HEK293T (cell line): ENCODE measurements at regions not wholly inside any gene's neighbourhood (a gene's known extent, or its start where the extent isn't known, plus 50 kb on each side); places are given as distances from the start of the nearest gene placed in this dataset.

Experiments
- CTCF ChIA-PET: fragments of 350-600 bp; formaldehyde crosslinking; extraction: SDS; loops from one replicate; lab custom pipeline; 2021; ENCODE audit warnings: antibody characterized with exemption, inconsistent platforms; lab: Yijun Ruan, JAX
- POLR2A ChIA-PET: fragments of 350-600 bp; formaldehyde crosslinking; extraction: SDS; loops from one replicate; lab custom pipeline; 2020; ENCODE audit warnings: antibody characterized with exemption, inconsistent platforms; lab: Yijun Ruan, JAX
- DNase-seq: peaks from one replicate; pipeline ENCODE4 v3.0.0; 2012; ENCODE audit warnings: mixed read lengths; ENCODE audit errors: extremely low spot score
- ARNT ChIP-seq: fragments of 450-650 bp; IDR thresholded peaks from 2 replicates; pipeline ENCODE4 v1.6.1; 2017; ENCODE audit warnings: mild to moderate bottlenecking
- BHLHE40 ChIP-seq: fragments of 450-650 bp; IDR thresholded peaks from 2 replicates; pipeline ENCODE4 v1.6.1; 2016; ENCODE audit warnings: mild to moderate bottlenecking, moderate library complexity, borderline replicate concordance
- CTBP1 ChIP-seq: fragments of 450-650 bp; IDR thresholded peaks from 2 replicates; pipeline ENCODE4 v1.6.1; 2016; ENCODE audit warnings: borderline replicate concordance
- ELF4 ChIP-seq: fragments of 450-650 bp; IDR thresholded peaks from 2 replicates; pipeline ENCODE4 v1.6.1; 2017; ENCODE audit warnings: antibody characterized with exemption
- FOXA1 ChIP-seq: fragments of 450-650 bp; IDR thresholded peaks from 2 replicates; pipeline ENCODE4 v1.6.1; 2016; ENCODE audit warnings: mild to moderate bottlenecking
- FOXK2 ChIP-seq: fragments of 450-650 bp; IDR thresholded peaks from 2 replicates; pipeline ENCODE4 v1.6.1; 2016; ENCODE audit warnings: mild to moderate bottlenecking
- FOXM1 ChIP-seq: fragments of 450-650 bp; IDR thresholded peaks from 2 replicates; pipeline ENCODE4 v1.6.1; 2017; ENCODE audit warnings: mild to moderate bottlenecking, borderline replicate concordance
- HDGF ChIP-seq: fragments of 450-650 bp; IDR thresholded peaks from 2 replicates; pipeline ENCODE4 v1.6.1; 2017; ENCODE audit warnings: antibody characterized with exemption, borderline replicate concordance
- L3MBTL2 ChIP-seq: fragments of 450-650 bp; conservative IDR thresholded peaks from 2 replicates; pipeline ENCODE4 v1.6.1; 2016; ENCODE audit warnings: mild to moderate bottlenecking
- LEF1 ChIP-seq: fragments of 450-650 bp; IDR thresholded peaks from 2 replicates; pipeline ENCODE4 v1.6.1; 2017; ENCODE audit warnings: mild to moderate bottlenecking, borderline replicate concordance
- NFRKB ChIP-seq: fragments of 450-650 bp; IDR thresholded peaks from 2 replicates; pipeline ENCODE4 v1.6.1; 2016; ENCODE audit warnings: mild to moderate bottlenecking, moderate library complexity
- PKNOX1 ChIP-seq: fragments of 450-650 bp; IDR thresholded peaks from 2 replicates; pipeline ENCODE4 v1.6.1; 2016
- SP1 ChIP-seq: fragments of 450-650 bp; IDR thresholded peaks from 2 replicates; pipeline ENCODE4 v1.6.1; 2017
- SUZ12 ChIP-seq: fragments of 450-650 bp; IDR thresholded peaks from 2 replicates; pipeline ENCODE4 v1.6.1; 2016; ENCODE audit warnings: mild to moderate bottlenecking
- TARDBP ChIP-seq: fragments of 450-650 bp; IDR thresholded peaks from 2 replicates; pipeline ENCODE4 v1.6.1; 2016
- ZNF384 ChIP-seq: fragments of 450-650 bp; IDR thresholded peaks from 2 replicates; pipeline ENCODE4 v1.6.1; 2016

- DNase-seq = no peak
- TF ChIP-seq CTBP1 = no peak
- TF ChIP-seq L3MBTL2 = no peak
- no peak for TF ChIP-seq LEF1
- no peak for TF ChIP-seq BHLHE40
- TF ChIP-seq SUZ12 = no peak
- TF ChIP-seq TARDBP = no peak
- TF ChIP-seq FOXK2 = no peak
- TF ChIP-seq FOXM1 = no peak
- TF ChIP-seq ELF4 = no peak
- TF ChIP-seq PKNOX1 = no peak
- TF ChIP-seq FOXA1 = no peak
- CTCF ChIA-PET = no interaction called here
- POLR2A ChIA-PET = no interaction called here
Observed at GRCh38 chr16:85522308-85522841, 90.7 kb upstream of the GSE1 start.

GRCh38 chr16:85522842-85523601 lies 90.1 kb upstream of the GSE1 start:
- DNase-seq = no peak
- CTCF ChIA-PET = no interaction called here
- TF ChIP-seq TARDBP (0 out of 2 replicates have a peak, but pooled peaks have one; percentile 18), ELF4 (no peak), HDGF (no peak), ARNT (no peak), LEF1 (no peak), SP1 (no peak), CTBP1 (no peak), FOXK2 (no peak)
- POLR2A ChIA-PET = no interaction called here

GRCh38 chr16:85523602-85524364 lies 89.3 kb upstream of the GSE1 start:
- ChIA-PET CTCF (interaction anchor here (0.7 kb wide), 1 partner anchor 11 kb away, joined by 3 read pairs; no protein-coding TSS in a partner anchor), POLR2A (no interaction called here)
- peak; percentile 66 for DNase-seq
- no peak for TF ChIP-seq LEF1
- TF ChIP-seq HDGF = no peak
- no peak for TF ChIP-seq SUZ12
- no peak for TF ChIP-seq ARNT
- TF ChIP-seq FOXK2 = no peak
- no peak for TF ChIP-seq FOXA1
- no peak for TF ChIP-seq ZNF384
- no peak for TF ChIP-seq BHLHE40
- TF ChIP-seq CTBP1 = no peak
- no peak for TF ChIP-seq FOXM1
- no peak for TF ChIP-seq NFRKB
- no peak for TF ChIP-seq ELF4

GRCh38 chr16:85524365-85524629 lies 88.8 kb upstream of the GSE1 start:
- no peak for DNase-seq
- TF ChIP-seq TARDBP (no peak), L3MBTL2 (no peak), ELF4 (no peak), PKNOX1 (no peak), SUZ12 (no peak), FOXM1 (no peak), HDGF (no peak), ZNF384 (no peak), CTBP1 (no peak), FOXA1 (no peak)
- CTCF ChIA-PET = interaction anchor here (0.7 kb wide), 1 partner anchor 11 kb away, joined by 3 read pairs; no protein-coding TSS in a partner anchor
- POLR2A ChIA-PET = no interaction called here

GRCh38 chr16:85524630-85525419 lies 88.3 kb upstream of the GSE1 start:
- DNase-seq = peak; percentile 24
- POLR2A ChIA-PET = interaction anchor here (2.9 kb wide), 1 partner anchor 29 kb away, joined by 11 read pairs; no protein-coding TSS in a partner anchor
- CTCF ChIA-PET = no interaction called here
- TF ChIP-seq L3MBTL2 = no peak
- TF ChIP-seq BHLHE40 = no peak
- TF ChIP-seq FOXA1 = no peak
- TF ChIP-seq PKNOX1 = no peak
